UCSD-AML1 (cell line): ENCODE measurements at regions not wholly inside any gene's neighbourhood (a gene's known extent, or its start where the extent isn't known, plus 50 kb on each side); places are given as distances from the start of the nearest gene placed in this dataset.
"Not testable (repeated sequence)": the region's sequence is repeated elsewhere in the genome, so short reads cannot be mapped to it uniquely, and the experiment has no call there.

Experiments used
- DNase-seq: peaks from one replicate; lab custom pipeline; 2025; ENCODE audit not compliant: unreplicated experiment; lab: John Stamatoyannopoulos, UW

DNA sequence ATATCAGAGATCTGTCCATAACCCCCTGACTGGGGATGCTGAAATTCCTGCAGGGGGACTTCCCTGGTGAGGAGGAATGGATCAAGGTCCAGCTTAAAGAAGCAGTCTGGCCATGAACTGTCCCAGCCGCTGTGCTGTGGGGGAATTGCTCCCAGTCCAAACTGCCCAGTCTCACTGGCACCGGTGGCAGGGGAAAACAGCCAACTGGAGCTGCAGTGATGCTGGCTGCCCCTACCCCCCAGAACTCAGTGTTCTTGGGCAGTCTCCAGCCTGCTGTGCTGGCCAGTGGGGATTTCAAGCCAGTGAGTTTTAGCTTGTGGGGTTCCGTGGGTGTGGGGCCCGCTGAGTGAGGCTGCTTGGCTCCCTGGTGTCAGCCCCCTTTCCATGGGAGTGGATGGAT lies 306.5 kb upstream of the RPS23 start:
- DNase-seq, result no peak

DNA sequence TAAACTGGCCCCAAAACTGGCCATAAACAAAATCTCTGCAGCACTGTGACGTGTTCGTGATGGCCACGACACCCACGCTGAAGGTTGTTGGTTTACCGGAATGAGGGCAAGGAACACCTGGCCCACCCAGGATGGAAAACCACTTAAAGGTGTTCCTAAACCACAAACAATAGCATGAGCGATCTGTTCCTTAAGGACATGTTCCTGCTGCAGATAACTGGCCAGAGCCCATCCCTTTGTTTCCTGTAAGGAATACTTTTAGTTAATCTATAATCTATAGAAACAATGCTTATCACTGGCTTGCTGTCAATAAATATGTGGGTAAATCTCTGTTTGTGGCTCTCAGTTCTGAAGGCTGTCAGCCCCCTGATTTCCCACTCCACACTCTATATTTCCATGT lies 305.2 kb upstream of the RPS23 start:
- DNase-seq, result not testable (repeated sequence)

DNA sequence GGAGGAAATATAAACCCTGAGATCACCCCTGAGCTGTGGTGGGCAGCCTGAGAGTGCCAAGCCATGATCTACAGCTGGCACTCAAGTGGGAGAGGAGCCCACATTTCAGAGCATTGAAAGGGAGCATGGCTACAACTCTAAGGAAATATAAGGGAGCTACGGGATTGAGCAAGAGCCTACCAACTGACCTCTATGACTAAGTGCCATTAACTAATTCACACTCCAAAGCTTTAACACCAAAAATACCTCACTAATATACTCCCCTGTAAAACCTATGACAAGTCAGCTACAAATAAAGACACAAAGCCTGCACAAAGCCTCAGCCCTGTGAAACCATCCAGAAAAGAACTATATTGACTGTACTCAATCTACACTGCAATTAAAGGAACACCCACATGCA lies 286.8 kb upstream of the RPS23 start:
- DNase-seq, result no peak

GRCh38 chr5:82563745-82564144 lies 285.6 kb upstream of the RPS23 start:
- DNase-seq, result no peak

DNA sequence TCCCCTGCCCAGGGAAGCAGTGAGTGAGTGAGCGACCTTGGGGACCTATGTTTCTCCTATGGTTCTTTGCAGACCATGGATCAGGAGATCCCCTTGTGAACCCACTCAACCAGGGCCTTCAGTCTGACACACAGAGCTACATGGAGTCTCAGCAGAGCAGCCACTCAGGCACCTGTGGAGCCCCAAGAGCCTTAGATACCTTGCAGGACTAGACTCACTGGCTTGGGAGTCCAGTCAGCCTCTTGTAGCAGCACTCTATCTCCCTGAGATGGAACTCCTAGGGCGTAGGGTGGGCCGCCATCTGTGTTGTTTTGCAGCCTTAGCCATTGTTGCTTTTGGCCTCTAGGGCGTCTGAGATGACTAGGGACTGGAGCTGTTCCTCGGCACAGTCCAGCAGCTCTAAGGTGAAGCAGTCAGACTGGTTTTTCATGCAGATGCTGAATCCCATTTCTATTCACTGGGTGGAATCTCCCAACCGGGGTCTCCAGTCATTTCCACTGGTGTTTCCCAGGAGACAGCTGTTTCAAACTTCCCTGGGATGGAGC lies 284.6 kb upstream of the RPS23 start:
- DNase-seq, result no peak

GRCh38 chr5:82561797-82562196 lies 283.6 kb upstream of the RPS23 start:
- no peak for DNase-seq

DNA sequence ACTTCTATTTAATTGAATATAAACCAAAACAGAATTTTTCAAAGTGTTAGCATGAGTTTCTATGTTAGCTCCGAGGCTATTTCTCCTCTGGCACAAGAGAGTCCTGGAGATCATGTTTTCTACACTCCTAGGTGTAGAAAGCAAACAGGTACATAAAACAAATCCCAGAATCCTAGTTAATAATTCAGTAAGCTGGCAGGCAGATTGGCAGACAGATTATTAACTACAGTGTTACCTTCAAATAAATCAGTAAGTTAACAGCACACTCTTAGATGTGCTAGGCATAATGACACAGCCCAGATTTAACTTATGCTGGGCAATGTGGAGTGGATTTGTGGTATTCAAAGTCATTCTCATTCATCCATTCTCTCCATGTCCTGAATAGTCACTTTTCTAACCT lies 282.8 kb upstream of the RPS23 start:
- no peak for DNase-seq

- DNase-seq, result no peak
These were observed 282.4 kb upstream of the RPS23 start for GRCh38 chr5:82560561-82560960.

DNA sequence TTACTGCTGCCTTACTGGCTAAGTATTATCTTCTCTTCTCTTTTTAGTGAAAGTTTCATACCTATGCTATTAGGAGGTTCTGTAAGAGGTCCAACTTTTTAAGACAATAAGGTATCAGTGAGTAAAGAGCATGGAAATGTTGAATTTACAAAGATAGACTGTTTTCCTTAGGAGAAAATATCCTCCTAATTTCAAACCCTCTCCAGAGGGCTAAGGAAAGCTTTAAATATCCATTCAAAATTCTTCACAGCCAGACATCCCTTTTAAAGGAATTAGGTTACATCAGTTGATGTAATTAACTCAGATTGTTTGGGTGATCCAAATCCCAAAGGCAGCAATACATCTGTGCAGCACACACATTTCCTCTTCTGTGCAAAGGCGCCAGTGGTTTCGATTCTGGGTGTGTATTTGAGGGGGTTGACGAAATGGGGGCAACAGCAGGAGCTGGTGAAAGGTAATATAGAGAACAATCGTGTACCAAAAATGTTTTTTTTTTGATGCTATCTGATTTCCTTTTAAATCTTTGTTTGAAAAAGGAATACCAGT lies 273.8 kb upstream of the RPS23 start:
- no peak for DNase-seq

DNA sequence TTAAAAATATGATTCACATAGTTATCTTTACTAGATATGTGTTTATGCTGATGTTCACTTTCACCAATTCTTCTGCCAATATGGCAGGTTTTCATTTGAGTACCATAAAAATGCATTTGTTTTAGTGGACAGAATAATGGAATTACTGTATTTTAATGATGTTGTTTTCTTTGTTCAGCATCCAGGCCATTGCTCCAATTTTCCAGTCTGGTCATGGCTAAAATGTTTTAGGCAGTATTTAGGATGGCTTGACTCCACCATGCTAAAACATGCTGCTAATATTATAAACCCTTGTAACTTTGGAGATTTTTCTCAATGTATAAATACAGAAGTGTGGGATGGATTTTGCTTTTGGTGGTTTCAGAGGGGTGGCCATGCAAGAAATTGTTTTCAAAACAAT lies 273.0 kb upstream of the RPS23 start:
- DNase-seq, result no peak

GRCh38 chr5:82549263-82549662 lies 271.1 kb upstream of the RPS23 start:
- no peak for DNase-seq

- no peak for DNase-seq
These were observed 265.9 kb upstream of the RPS23 start for GRCh38 chr5:82544004-82544403.

GRCh38 chr5:82540301-82540700 lies 262.1 kb upstream of the RPS23 start:
- no peak for DNase-seq

GRCh38 chr5:82538339-82539034 lies 260.3 kb upstream of the RPS23 start:
- DNase-seq, result no peak

DNA sequence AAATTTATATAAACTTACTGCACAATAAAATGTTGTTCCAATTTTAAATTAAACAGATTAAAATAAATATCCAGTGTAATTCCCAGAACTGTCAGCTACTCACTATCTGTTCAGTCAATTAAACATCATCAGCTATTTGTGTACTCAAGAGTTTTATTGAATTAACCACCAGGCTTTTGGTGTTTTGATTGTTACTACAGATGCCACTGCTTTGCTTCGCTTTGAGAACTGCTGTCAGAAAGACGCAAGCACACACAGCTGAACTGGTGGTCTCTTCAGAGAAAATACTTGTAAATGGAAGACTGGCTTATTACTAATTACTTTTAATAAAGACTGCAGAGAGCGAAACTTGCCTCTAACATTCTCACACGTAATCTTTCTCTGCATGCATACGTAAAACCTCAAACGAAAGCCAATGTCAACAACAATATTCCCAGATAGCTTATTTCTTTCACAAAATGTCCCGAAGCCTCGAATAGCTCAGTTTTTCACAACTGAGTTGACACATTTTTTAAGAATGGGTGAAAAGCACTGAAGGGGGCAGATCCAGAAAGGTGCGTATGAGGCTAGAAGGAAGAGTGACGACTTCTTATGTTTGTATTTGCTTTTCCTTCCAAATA lies 259.6 kb upstream of the RPS23 start:
- no peak for DNase-seq

GRCh38 chr5:82534986-82535385 lies 256.8 kb upstream of the RPS23 start:
- no peak for DNase-seq

- DNase-seq, result not testable (repeated sequence)
These were observed 253.9 kb upstream of the RPS23 start for GRCh38 chr5:82532075-82532474.

DNA sequence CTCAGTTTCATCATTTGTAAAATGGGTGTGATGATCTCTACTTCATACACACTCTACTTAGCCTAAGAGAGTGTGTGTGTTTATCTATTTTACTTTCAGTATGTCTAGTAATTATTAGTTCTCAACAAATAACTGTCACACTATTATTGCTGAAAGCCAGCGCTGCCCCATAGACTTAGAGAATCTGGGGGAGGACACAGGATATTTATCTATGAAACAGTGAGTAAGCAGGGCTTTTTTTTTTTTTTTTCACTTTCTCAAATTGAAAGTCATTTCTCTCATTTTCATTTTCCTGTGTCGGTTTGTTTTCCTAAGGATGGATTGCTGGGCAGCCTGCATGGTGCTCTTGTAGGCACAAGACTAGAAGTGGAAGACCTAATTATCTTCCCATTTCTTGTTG lies 248.4 kb upstream of the RPS23 start:
- no peak for DNase-seq

DNA sequence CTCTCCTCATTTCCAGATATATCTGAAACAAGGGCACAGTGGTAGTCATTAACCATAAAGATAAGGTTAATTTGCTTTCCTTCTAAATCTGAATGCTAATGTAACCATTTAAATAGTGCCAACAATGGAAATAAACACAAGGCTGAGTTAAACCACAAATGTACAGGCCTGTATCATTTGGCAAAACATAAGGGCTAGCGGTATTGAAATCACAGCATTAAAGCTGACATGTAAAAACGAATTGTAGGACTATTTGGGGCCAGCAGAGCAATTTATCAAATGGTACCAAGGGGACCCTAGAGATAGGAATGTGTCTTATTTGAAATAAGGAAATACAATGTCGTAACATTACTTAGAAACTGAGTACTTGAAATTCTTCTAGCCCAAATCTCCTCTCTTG lies 247.5 kb upstream of the RPS23 start:
- no peak for DNase-seq

DNA sequence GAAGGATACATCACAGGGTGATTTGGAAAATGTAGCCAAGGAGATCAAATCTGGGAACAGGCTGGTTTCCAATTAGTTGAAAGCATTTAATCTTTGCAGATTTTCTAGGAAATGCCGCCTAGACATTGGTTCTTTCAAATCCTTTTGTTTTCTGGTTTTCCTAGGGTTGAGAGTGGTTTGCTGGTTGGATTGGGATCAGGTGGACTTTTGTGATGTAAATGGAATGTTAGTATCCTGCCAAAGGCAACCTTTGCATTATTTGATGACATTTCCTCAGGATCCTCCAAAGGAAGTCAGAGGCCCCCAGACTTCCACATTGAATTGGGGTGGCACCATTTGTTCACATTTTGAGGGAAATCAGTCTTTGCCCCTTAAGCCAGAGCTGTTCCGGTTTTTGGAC lies 245.5 kb upstream of the RPS23 start:
- no peak for DNase-seq

- no peak for DNase-seq
These were observed 244.7 kb upstream of the RPS23 start for GRCh38 chr5:82522897-82523296.

GRCh38 chr5:82521431-82522051 lies 243.4 kb upstream of the RPS23 start:
- DNase-seq, result no peak
